Activated CD8-positive, alpha-beta T cell treated with anti-CD3 and anti-CD28 coated beads, Interleukin-2, amount 10 ng/mL, durations not matched to agents 7 days and 5 days (primary cell): ENCODE measurements at regions not wholly inside any gene's neighbourhood (a gene's known extent, or its start where the extent isn't known, plus 50 kb on each side); places are given as distances from the start of the nearest gene placed in this dataset.

Experiments
- ATAC-seq: fragments of 150-1000 bp; cut with Tn5 transposase; one replicate; pipeline ENCODE4 v1.10.0; 2021; ENCODE audit warnings: moderate library complexity
- CTCF ChIA-PET: fragments of 350-600 bp; sonication (Branson Sonifier 250); formaldehyde crosslinking; loops from one replicate; lab custom pipeline; 2021; ENCODE audit warnings: antibody characterized with exemption; lab: Charles Lee
- POLR2A ChIA-PET: fragments of 350-600 bp; sonication (Branson Sonifier 250); formaldehyde crosslinking; loops from one replicate; lab custom pipeline; 2021; ENCODE audit warnings: antibody characterized with exemption; lab: Charles Lee
- DNase-seq: peaks from one replicate; pipeline ENCODE4 v3.0.0-alpha.2; 2020
- H3K27ac Mint-ChIP-seq: one replicate; pipeline ENCODE4 v1.8.0; 2021; ENCODE audit warnings: mild to moderate bottlenecking, mixed read lengths
- H3K27me3 Mint-ChIP-seq: one replicate; pipeline ENCODE4 v1.8.0; 2021; ENCODE audit warnings: low read depth, mixed read lengths
- H3K36me3 Mint-ChIP-seq: one replicate; pipeline ENCODE4 v1.8.0; 2021; ENCODE audit warnings: low read depth, mixed read lengths
- H3K4me1 Mint-ChIP-seq: one replicate; pipeline ENCODE4 v1.8.0; 2021; ENCODE audit warnings: low read depth, mixed read lengths
- H3K4me3 Mint-ChIP-seq: one replicate; pipeline ENCODE4 v1.8.0; 2021; ENCODE audit warnings: mild to moderate bottlenecking, mixed read lengths
- H3K9me3 Mint-ChIP-seq: one replicate; pipeline ENCODE4 v1.8.0; 2022; ENCODE audit warnings: mixed read lengths; ENCODE audit not compliant: insufficient read depth

- Mint-ChIP-seq H3K27me3 (no peaks in the 10 kb centered on the region), H3K4me3 (no peak overlapping the region), H3K27ac (no peak overlapping the region), H3K36me3 (no peaks in the 10 kb centered on the region), H3K9me3 (no peaks in the 10 kb centered on the region), H3K4me1 (no peaks in the 10 kb centered on the region)
- POLR2A ChIA-PET, result no interaction called here
- DNase-seq, result no peak
- no peak for ATAC-seq
- CTCF ChIA-PET, result no interaction called here
These were observed 976.3 kb upstream of the RAG2 start for GRCh38 chr11:37574361-37574760.

DNA sequence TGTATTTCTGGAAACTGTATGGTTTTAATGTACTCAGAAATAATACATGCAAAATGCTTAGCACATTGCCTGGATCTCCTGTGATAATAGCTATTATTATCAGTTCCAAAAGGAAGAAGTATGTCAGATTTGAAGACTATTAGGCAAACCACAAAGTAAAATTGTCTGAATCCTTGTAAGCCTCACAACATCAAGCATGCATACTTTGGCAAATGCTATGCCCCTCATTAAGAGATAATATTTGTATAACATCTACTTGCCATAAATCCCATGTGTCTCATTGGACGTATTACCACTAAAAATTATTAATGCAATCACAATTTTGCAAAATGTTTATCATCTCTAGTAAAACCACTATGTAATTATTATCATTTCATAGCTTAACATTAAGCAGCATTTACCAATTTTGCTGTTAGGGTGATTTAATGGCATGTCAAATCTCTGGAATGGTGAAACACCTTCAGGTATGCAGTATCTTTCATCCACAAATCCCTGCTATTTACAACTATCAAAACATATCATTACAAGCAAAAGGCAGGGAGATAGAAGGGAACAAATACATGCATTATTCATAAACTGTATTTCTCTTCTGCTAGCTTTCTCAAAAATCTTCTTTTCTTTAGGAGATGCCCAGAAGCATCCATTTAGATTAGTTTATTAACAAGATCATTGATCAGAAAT lies 974.6 kb upstream of the RAG2 start:
- CTCF ChIA-PET, result no interaction called here
- H3K27ac Mint-ChIP-seq, result no peak overlapping the region
- H3K36me3 Mint-ChIP-seq, result no peaks in the 10 kb centered on the region
- POLR2A ChIA-PET, result no interaction called here
- DNase-seq (no peak), ATAC-seq (no peak)
- H3K4me1 Mint-ChIP-seq, result no peaks in the 10 kb centered on the region
- no peak overlapping the region for H3K4me3 Mint-ChIP-seq
- H3K9me3 Mint-ChIP-seq, result peaks cover 12% of the 10 kb centered on the region
- no peaks in the 10 kb centered on the region for H3K27me3 Mint-ChIP-seq

- DNase-seq (no peak), ATAC-seq (no peak)
- Mint-ChIP-seq H3K9me3 (peaks cover 12% of the 10 kb centered on the region), H3K36me3 (no peaks in the 10 kb centered on the region), H3K27me3 (no peaks in the 10 kb centered on the region), H3K4me3 (no peak overlapping the region), H3K27ac (no peak overlapping the region), H3K4me1 (no peaks in the 10 kb centered on the region)
- POLR2A ChIA-PET, result no interaction called here
- CTCF ChIA-PET, result no interaction called here
These were observed 973.2 kb upstream of the RAG2 start for GRCh38 chr11:37571246-37571645.

- ATAC-seq, result no peak
- ChIA-PET CTCF (no interaction called here), POLR2A (no interaction called here)
- H3K4me3 Mint-ChIP-seq, result no peak overlapping the region
- H3K27ac Mint-ChIP-seq, result no peak overlapping the region
- H3K27me3 Mint-ChIP-seq, result no peaks in the 10 kb centered on the region
- no peaks in the 10 kb centered on the region for H3K36me3 Mint-ChIP-seq
- H3K9me3 Mint-ChIP-seq, result no peaks in the 10 kb centered on the region
- no peaks in the 10 kb centered on the region for H3K4me1 Mint-ChIP-seq
- DNase-seq, result no peak
These were observed 963.0 kb upstream of the RAG2 start for GRCh38 chr11:37560991-37561390.

DNA sequence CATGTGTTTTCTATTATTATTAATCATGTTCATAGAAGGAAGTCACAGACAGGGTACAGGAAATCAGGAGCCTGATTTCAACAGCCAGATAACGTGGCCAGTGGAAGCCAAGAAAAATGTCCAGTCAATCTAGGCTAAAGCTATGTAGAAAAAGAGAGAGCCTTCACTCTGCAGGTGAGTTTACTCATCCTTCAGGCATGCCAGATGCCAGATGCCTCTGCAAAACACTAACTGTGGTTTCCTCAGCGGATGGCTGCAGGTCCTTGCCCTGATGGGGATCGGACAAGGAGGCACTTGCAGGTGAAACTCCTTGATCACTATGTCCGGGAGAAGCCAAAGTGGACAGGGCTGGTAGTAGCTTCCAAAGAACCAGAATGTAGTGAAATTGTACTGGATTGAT lies 962.3 kb upstream of the RAG2 start:
- ChIA-PET CTCF (no interaction called here), POLR2A (no interaction called here)
- no peaks in the 10 kb centered on the region for H3K36me3 Mint-ChIP-seq
- no peaks in the 10 kb centered on the region for H3K27me3 Mint-ChIP-seq
- H3K9me3 Mint-ChIP-seq, result no peaks in the 10 kb centered on the region
- no peak overlapping the region for H3K4me3 Mint-ChIP-seq
- DNase-seq, result no peak
- no peaks in the 10 kb centered on the region for H3K4me1 Mint-ChIP-seq
- H3K27ac Mint-ChIP-seq, result no peak overlapping the region
- ATAC-seq, result no peak

DNA sequence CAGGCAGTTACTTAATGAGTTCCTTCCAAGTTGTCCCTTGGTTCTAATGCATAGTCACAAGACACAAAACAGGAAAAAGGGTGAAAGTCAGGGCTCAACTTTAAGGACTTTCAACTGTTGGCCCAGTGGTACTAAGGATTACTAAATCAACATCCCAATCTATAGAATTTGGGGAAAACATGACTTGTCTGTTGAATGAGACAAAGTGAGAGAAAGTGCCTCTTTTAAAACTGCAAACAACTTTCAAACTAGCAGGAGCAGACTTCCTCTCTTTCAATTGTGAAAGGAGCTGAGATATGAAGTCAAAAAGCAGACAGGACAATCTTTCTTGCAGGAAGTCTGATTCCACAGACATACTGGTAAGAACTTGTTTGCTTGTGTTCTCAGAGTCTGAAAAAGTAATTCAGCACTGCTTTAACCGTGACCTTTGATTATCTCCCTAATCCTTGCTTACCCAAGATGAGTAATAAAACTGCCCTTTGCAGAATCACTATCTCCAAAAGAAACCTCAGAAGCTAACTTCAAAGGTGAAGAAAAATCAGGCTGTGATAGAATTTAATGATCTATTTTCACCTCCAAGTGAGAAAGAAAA lies 960.7 kb upstream of the RAG2 start:
- ChIA-PET POLR2A (no interaction called here), CTCF (no interaction called here)
- H3K27me3 Mint-ChIP-seq, result no peaks in the 10 kb centered on the region
- H3K4me1 Mint-ChIP-seq, result no peaks in the 10 kb centered on the region
- H3K4me3 Mint-ChIP-seq, result no peak overlapping the region
- ATAC-seq (no peak), DNase-seq (no peak)
- H3K9me3 Mint-ChIP-seq, result peaks cover 4% of the 10 kb centered on the region
- H3K27ac Mint-ChIP-seq, result no peak overlapping the region
- H3K36me3 Mint-ChIP-seq, result no peaks in the 10 kb centered on the region

- no peak for DNase-seq
- ATAC-seq, result no peak
- H3K27me3 Mint-ChIP-seq, result no peaks in the 10 kb centered on the region
- peaks cover 8% of the 10 kb centered on the region for H3K9me3 Mint-ChIP-seq
- POLR2A ChIA-PET, result no interaction called here
- no peaks in the 10 kb centered on the region for H3K4me1 Mint-ChIP-seq
- CTCF ChIA-PET, result no interaction called here
- no peak overlapping the region for H3K27ac Mint-ChIP-seq
- H3K36me3 Mint-ChIP-seq, result no peaks in the 10 kb centered on the region
- no peak overlapping the region for H3K4me3 Mint-ChIP-seq
These were observed 960.0 kb upstream of the RAG2 start for GRCh38 chr11:37557990-37558389.

GRCh38 chr11:37552284-37552683 lies 954.2 kb upstream of the RAG2 start:
- ChIA-PET CTCF (no interaction called here), POLR2A (no interaction called here)
- no peak for ATAC-seq
- Mint-ChIP-seq H3K4me3 (no peak overlapping the region), H3K27ac (no peak overlapping the region), H3K27me3 (no peaks in the 10 kb centered on the region), H3K36me3 (no peaks in the 10 kb centered on the region), H3K9me3 (peaks cover 12% of the 10 kb centered on the region), H3K4me1 (no peaks in the 10 kb centered on the region)
- no peak for DNase-seq

- Mint-ChIP-seq H3K27ac (no peak overlapping the region), H3K4me1 (no peaks in the 10 kb centered on the region), H3K9me3 (peaks cover 12% of the 10 kb centered on the region), H3K27me3 (no peaks in the 10 kb centered on the region), H3K36me3 (no peaks in the 10 kb centered on the region), H3K4me3 (no peak overlapping the region)
- DNase-seq, result no peak
- no peak for ATAC-seq
- ChIA-PET POLR2A (no interaction called here), CTCF (no interaction called here)
These were observed 946.5 kb upstream of the RAG2 start for GRCh38 chr11:37544491-37544890.

- H3K9me3 Mint-ChIP-seq, result peaks cover 15% of the 10 kb centered on the region
- no peaks in the 10 kb centered on the region for H3K27me3 Mint-ChIP-seq
- DNase-seq, result no peak
- H3K4me3 Mint-ChIP-seq, result no peak overlapping the region
- ATAC-seq, result no peak
- H3K4me1 Mint-ChIP-seq, result no peaks in the 10 kb centered on the region
- H3K27ac Mint-ChIP-seq, result no peak overlapping the region
- CTCF ChIA-PET, result no interaction called here
- H3K36me3 Mint-ChIP-seq, result no peaks in the 10 kb centered on the region
- POLR2A ChIA-PET, result no interaction called here
These were observed 935.8 kb upstream of the RAG2 start for GRCh38 chr11:37533830-37534229.

GRCh38 chr11:37533087-37533486 lies 935.1 kb upstream of the RAG2 start:
- ChIA-PET CTCF (no interaction called here), POLR2A (no interaction called here)
- H3K27me3 Mint-ChIP-seq, result no peaks in the 10 kb centered on the region
- no peaks in the 10 kb centered on the region for H3K36me3 Mint-ChIP-seq
- no peaks in the 10 kb centered on the region for H3K4me1 Mint-ChIP-seq
- H3K9me3 Mint-ChIP-seq, result peaks cover 15% of the 10 kb centered on the region
- no peak overlapping the region for H3K4me3 Mint-ChIP-seq
- H3K27ac Mint-ChIP-seq, result no peak overlapping the region
- no peak for ATAC-seq
- DNase-seq, result no peak

GRCh38 chr11:37532271-37532670 lies 934.2 kb upstream of the RAG2 start:
- Mint-ChIP-seq H3K9me3 (peaks cover 15% of the 10 kb centered on the region), H3K4me3 (no peak overlapping the region), H3K36me3 (no peaks in the 10 kb centered on the region), H3K27me3 (no peaks in the 10 kb centered on the region), H3K4me1 (no peaks in the 10 kb centered on the region), H3K27ac (no peak overlapping the region)
- POLR2A ChIA-PET, result no interaction called here
- ATAC-seq, result no peak
- DNase-seq, result no peak
- CTCF ChIA-PET, result no interaction called here

DNA sequence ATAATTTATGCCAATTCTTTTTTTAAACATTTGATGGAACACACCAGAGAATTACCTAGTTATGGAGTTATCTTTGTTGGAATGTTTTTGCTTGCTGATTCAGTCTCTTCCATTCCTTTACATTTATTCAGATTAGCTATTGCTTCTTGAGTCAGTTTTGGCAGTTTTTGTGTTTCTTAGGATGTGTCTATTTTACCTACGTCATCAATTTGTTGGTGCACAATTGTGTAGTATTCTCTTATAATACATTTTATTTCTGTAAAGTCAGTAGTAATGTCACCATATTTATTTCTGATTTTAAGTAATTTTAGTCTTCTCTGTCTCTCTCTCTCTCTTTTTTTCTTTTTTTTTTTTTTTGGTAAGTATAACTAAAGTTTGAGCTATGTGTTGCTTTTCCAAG lies 929.5 kb upstream of the RAG2 start:
- Mint-ChIP-seq H3K27me3 (no peaks in the 10 kb centered on the region), H3K36me3 (no peaks in the 10 kb centered on the region)
- CTCF ChIA-PET, result no interaction called here

More for the DNA sequence above, 929.5 kb upstream of the RAG2 start:
- Mint-ChIP-seq H3K4me3 (no peak overlapping the region), H3K9me3 (peaks cover 10% of the 10 kb centered on the region), H3K4me1 (no peaks in the 10 kb centered on the region), H3K27ac (no peak overlapping the region)
- DNase-seq (no peak), ATAC-seq (no peak)
- POLR2A ChIA-PET, result no interaction called here
